ENCODE measurements at regions not wholly inside any gene's neighbourhood (a gene's known extent, or its start where the extent isn't known, plus 50 kb on each side); places are given as distances from the start of the nearest gene placed in this dataset.

DNA sequence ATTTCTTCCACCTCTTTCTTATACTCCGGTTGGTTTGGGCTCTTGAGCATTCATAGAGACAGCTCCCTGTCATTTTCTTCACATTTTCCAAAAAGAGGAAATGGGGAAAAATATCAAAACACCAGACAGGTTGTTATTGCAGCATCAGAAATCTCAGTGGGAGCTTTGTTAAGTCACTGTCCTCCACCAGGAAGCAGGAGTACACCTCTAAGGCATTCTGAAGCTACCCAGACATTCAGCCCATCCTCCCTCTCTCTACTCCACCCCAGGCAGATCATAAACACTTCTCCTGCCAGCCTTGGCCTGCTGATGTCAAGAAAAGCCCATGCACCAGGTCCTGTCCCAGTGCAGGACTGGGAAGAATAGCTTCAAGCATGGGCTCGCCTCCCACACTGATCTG is 1198.3 kb downstream of the VRK1 start:
- ATAC-seq = no peak
- Mint-ChIP-seq H3K27ac (no peak overlapping the region), H3K4me3 (no peak overlapping the region), H3K27me3 (ENCODE audit: low read depth) (no peaks in the 10 kb centered on the region), H3K36me3 (no peaks in the 10 kb centered on the region), H3K9me3 (no peaks in the 10 kb centered on the region; the same call in 1 of the 2 replicates), H3K4me1 (peaks cover 6% of the 10 kb centered on the region)
- CTCF ChIA-PET = interaction anchor here (1.4 kb wide), 1 partner anchor 17 kb away, joined by 3 read pairs; no protein-coding TSS in a partner anchor
- no peak for DNase-seq (ENCODE audit: low spot score)
- POLR2A ChIA-PET = no interaction called here
- no peak for TF ChIP-seq ZNF219 (CRISPR knock-in tag; IDR thresholded peaks at IDR 0.05; ENCODE audit: borderline replicate concordance)
- TF ChIP-seq NFE2L1 (CRISPR knock-in tag; IDR thresholded peaks at IDR 0.05) = no peak
- TF ChIP-seq KAT7 (CRISPR knock-in tag; IDR thresholded peaks at IDR 0.05; ENCODE audit: borderline replicate concordance) = no peak
- TF ChIP-seq ATF2 (CRISPR knock-in tag; IDR thresholded peaks at IDR 0.05; ENCODE audit: borderline replicate concordance, low read depth) = no peak
- no peak for TF ChIP-seq PREB (CRISPR knock-in tag; IDR thresholded peaks at IDR 0.05; ENCODE audit: borderline replicate concordance)
- TF ChIP-seq HMGA2 (CRISPR knock-in tag; IDR thresholded peaks at IDR 0.05) = no peak
- TF ChIP-seq RELA (CRISPR knock-in tag; IDR thresholded peaks at IDR 0.05; ENCODE audit: borderline replicate concordance) = no peak
- no peak for TF ChIP-seq ZNF512 (CRISPR knock-in tag; IDR thresholded peaks at IDR 0.05; ENCODE audit: borderline replicate concordance)
- no peak for TF ChIP-seq USF2 (CRISPR knock-in tag; IDR thresholded peaks at IDR 0.05)
- TF ChIP-seq ZNF396 (CRISPR knock-in tag; IDR thresholded peaks at IDR 0.05; ENCODE audit: borderline replicate concordance) = no peak
- TF ChIP-seq CREB1 (CRISPR knock-in tag; IDR thresholded peaks at IDR 0.05) = no peak
- no peak for TF ChIP-seq CREM (CRISPR knock-in tag; IDR thresholded peaks at IDR 0.05)

DNA sequence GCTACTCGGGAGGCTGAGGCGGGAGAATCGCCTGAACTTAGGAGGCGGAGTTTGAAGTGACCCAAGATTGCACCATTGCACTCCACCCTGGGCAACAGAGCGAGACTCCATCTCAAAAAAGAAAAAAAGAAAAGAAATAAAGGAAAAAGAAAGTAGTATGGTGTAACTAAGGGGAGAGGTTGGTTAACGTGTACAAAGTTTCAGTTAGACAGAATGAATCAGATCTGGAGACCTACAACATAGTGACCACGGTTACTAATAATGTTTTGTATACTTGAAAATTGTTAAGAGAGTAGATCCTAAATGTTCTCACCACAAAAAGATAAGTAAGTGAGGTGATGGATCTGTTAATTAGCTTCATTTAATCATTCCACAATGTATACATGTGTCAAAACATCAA is 1208.8 kb downstream of the VRK1 start:
- DNase-seq (ENCODE audit: low spot score) (no peak), ATAC-seq (no peak)
- Mint-ChIP-seq H3K4me1 (peaks cover 9% of the 10 kb centered on the region), H3K4me3 (no peak overlapping the region), H3K9me3 (0 out of 2 replicates have a peak, but pooled peaks cover 5% of the 10 kb centered on the region), H3K36me3 (no peaks in the 10 kb centered on the region), H3K27me3 (ENCODE audit: low read depth) (no peaks in the 10 kb centered on the region), H3K27ac (no peak overlapping the region)
- POLR2A ChIA-PET = no interaction called here
- CTCF ChIA-PET = interaction anchor here (0.6 kb wide), 1 partner anchor 282 kb away, joined by 3 read pairs; no protein-coding TSS in a partner anchor
- TF ChIP-seq ZNF138 (CRISPR knock-in tag; conservative IDR thresholded peaks at IDR 0.05) (no peak), SMAD4 (CRISPR knock-in tag; IDR thresholded peaks at IDR 0.05) (no peak), PRDM15 (CRISPR knock-in tag; IDR thresholded peaks at IDR 0.05) (no peak), SMAD3 (CRISPR knock-in tag; IDR thresholded peaks at IDR 0.05; ENCODE audit: borderline replicate concordance) (no peak), ESRRA (CRISPR knock-in tag; IDR thresholded peaks at IDR 0.05; ENCODE audit: borderline replicate concordance) (no peak), ATF2 (CRISPR knock-in tag; IDR thresholded peaks at IDR 0.05; ENCODE audit: borderline replicate concordance, low read depth) (no peak), AR (CRISPR knock-in tag; IDR thresholded peaks at IDR 0.05) (no peak), ATF1 (CRISPR knock-in tag; IDR thresholded peaks at IDR 0.05) (no peak), NFE2L1 (CRISPR knock-in tag; IDR thresholded peaks at IDR 0.05) (no peak)
- TF ChIP-seq, protein P1, sequence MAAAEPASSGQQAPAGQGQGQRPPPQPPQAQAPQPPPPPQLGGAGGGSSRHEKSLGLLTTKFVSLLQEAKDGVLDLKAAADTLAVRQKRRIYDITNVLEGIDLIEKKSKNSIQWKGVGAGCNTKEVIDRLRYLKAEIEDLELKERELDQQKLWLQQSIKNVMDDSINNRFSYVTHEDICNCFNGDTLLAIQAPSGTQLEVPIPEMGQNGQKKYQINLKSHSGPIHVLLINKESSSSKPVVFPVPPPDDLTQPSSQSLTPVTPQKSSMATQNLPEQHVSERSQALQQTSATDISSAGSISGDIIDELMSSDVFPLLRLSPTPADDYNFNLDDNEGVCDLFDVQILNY (CRISPR knock-in tag; IDR thresholded peaks at IDR 0.05) = no peak

Measured in WTC11 (cell line).